H1 (cell line): ENCODE measurements at regions not wholly inside any gene's neighbourhood (a gene's known extent, or its start where the extent isn't known, plus 50 kb on each side); places are given as distances from the start of the nearest gene placed in this dataset.

ENCODE experiments used
- CTCF ChIA-PET: fragments of 300-600 bp; sonication (Branson Sonifier 250); formaldehyde crosslinking; loops from one replicate; lab custom pipeline; 2021; ENCODE audit not compliant: partially characterized antibody; lab: Charles Lee
- POLR2A ChIA-PET: fragments of 300-600 bp; sonication (Branson Sonifier 250); formaldehyde crosslinking; loops from one replicate; lab custom pipeline; 2021; ENCODE audit warnings: inconsistent platforms; ENCODE audit not compliant: partially characterized antibody; lab: Charles Lee
- DNase-seq, 2 experiments: peaks; one replicate each; pipeline versions ENCODE4 v3.0.0 to v3.0.0-alpha.2; 2010 to 2022; ENCODE audit warnings: low spot score in 2 of 2, low read depth in 1 of 2, mixed read lengths in 1 of 2
- FAIRE-seq: peaks from 2 replicates; lab custom pipeline; 2011; peaks lifted over from hg19 to GRCh38; lab: Jason Lieb, UNC
- H2AFZ ChIP-seq: 2 replicates; pipeline ENCODE4 v1.8.1; 2012; ENCODE audit warnings: low read length, inconsistent platforms
- H2AK5ac ChIP-seq: 2 replicates; pipeline ENCODE4 v1.6.1; 2013; ENCODE audit warnings: low read depth, low read length
- H2BK120ac ChIP-seq: replicated peaks from 2 replicates; pipeline ENCODE3; 2013; ENCODE audit warnings: low read depth, low read length, inconsistent platforms
- H2BK12ac ChIP-seq: 2 replicates; pipeline ENCODE4 v1.6.1; 2013; ENCODE audit warnings: low read depth, low read length
- H2BK15ac ChIP-seq: 2 replicates; pipeline ENCODE4 v1.6.1; 2013; ENCODE audit warnings: low read length
- H2BK20ac ChIP-seq: 2 replicates; pipeline ENCODE4 v1.6.1; 2013; ENCODE audit warnings: low read length
- H2BK5ac ChIP-seq: 2 replicates; pipeline ENCODE4 v1.6.1; 2013; ENCODE audit warnings: low read depth, low read length
- H3K14ac ChIP-seq: 2 replicates; pipeline ENCODE4 v1.6.1; 2013; ENCODE audit warnings: inconsistent platforms; ENCODE audit not compliant: insufficient read length
- H3K18ac ChIP-seq: 2 replicates; pipeline ENCODE4 v1.6.1; 2013; ENCODE audit warnings: low read length; ENCODE audit errors: extremely low read depth
- H3K23ac ChIP-seq: 2 replicates; pipeline ENCODE4 v1.6.1; 2013; ENCODE audit warnings: inconsistent platforms; ENCODE audit not compliant: insufficient read length
- H3K23me2 ChIP-seq: 2 replicates; pipeline ENCODE4 v1.6.1; 2013; ENCODE audit warnings: low read depth, low read length
- H3K27ac ChIP-seq: 2 replicates; pipeline ENCODE4 v1.6.1; 2011; ENCODE audit warnings: low read depth, low read length, inconsistent platforms
- H3K27me3 ChIP-seq, 4 experiments: replicated peaks in 1 of 4; 1 replicate in 1 of 4; 2 replicates in 3 of 4; pipeline versions ENCODE4 v1.6.1 to v1.8.1; 2011 to 2013; ENCODE audit warnings: low read length in 3 of 4, mild to moderate bottlenecking in 3 of 4, inconsistent platforms in 2 of 4, mixed read lengths in 2 of 4, moderate library complexity in 1 of 4; ENCODE audit not compliant: control insufficient read depth in 3 of 4, insufficient read depth in 3 of 4; ENCODE audit errors: extremely low read depth in 1 of 4
- H3K36me3 ChIP-seq, 4 experiments: 2 replicates each; pipeline versions ENCODE4 v1.6.1 to v1.8.1; 2011 to 2013; ENCODE audit warnings: mild to moderate bottlenecking in 4 of 4, low read length in 3 of 4, moderate library complexity in 2 of 4, control low read depth in 1 of 4, inconsistent platforms in 1 of 4; ENCODE audit not compliant: insufficient read depth in 4 of 4, control insufficient read depth in 2 of 4
- H3K4ac ChIP-seq: replicated peaks from 2 replicates; pipeline ENCODE3; 2013; ENCODE audit warnings: low read length, low read depth, mixed read lengths, inconsistent platforms; ENCODE audit not compliant: insufficient read length
- H3K4me1 ChIP-seq, 4 experiments: replicated peaks in 1 of 4; 1 replicate in 1 of 4; 2 replicates in 3 of 4; pipeline versions ENCODE4 v1.6.1 to v1.8.1; 2011 to 2013; ENCODE audit warnings: low read length in 3 of 4, inconsistent platforms in 2 of 4, mixed read lengths in 1 of 4; ENCODE audit not compliant: insufficient read depth in 4 of 4, control insufficient read depth in 3 of 4
- H3K4me2 ChIP-seq, 2 experiments: 2 replicates each; pipeline versions ENCODE4 v1.6.1 to v1.8.1; 2011 to 2013; ENCODE audit warnings: low read depth in 2 of 2, low read length in 2 of 2, control low read depth in 1 of 2, inconsistent platforms in 1 of 2, mild to moderate bottlenecking in 1 of 2; ENCODE audit not compliant: insufficient read depth in 1 of 2
- H3K4me3 ChIP-seq, 4 experiments: fragments of 200-600, 300-600 bp in 1 of 4; sonication (generic), shearing (Covaris generic), sonication (Bioruptor Twin) in 1 of 4; 2 replicates each; pipeline versions ENCODE4 v1.5.1 to v1.8.1; 2011 to 2016; ENCODE audit warnings: low read length in 4 of 4, low read depth in 3 of 4, control low read depth in 2 of 4, inconsistent platforms in 2 of 4, mild to moderate bottlenecking in 2 of 4, mixed read lengths in 1 of 4, moderate library complexity in 1 of 4; ENCODE audit not compliant: insufficient read depth in 2 of 4; ENCODE audit errors: extremely low read depth in 1 of 4
- H3K56ac ChIP-seq: replicated peaks from 2 replicates; pipeline ENCODE3; 2013; ENCODE audit warnings: low read depth, mild to moderate bottlenecking, mixed read lengths, low read length, inconsistent platforms; ENCODE audit not compliant: insufficient read length
- H3K79me1 ChIP-seq: 2 replicates; pipeline ENCODE4 v1.6.1; 2013; ENCODE audit warnings: low read depth, low read length, control low read depth
- H3K79me2 ChIP-seq, 2 experiments: 2 replicates each; pipeline versions ENCODE4 v1.6.1 to v1.8.1; 2012 to 2013; ENCODE audit warnings: low read length in 2 of 2, mild to moderate bottlenecking in 2 of 2, inconsistent platforms in 1 of 2; ENCODE audit not compliant: insufficient read depth in 2 of 2, control insufficient read depth in 1 of 2
- H3K9ac ChIP-seq, 4 experiments: replicated peaks in 1 of 4; 1 replicate in 1 of 4; 2 replicates in 3 of 4; pipeline versions ENCODE4 v1.6.1 to v1.8.1; 2011 to 2013; ENCODE audit warnings: low read depth in 3 of 4, low read length in 3 of 4, control low read depth in 2 of 4, mild to moderate bottlenecking in 2 of 4, moderate library complexity in 2 of 4, inconsistent platforms in 1 of 4; ENCODE audit errors: extremely low read depth in 1 of 4
- H3K9me3 ChIP-seq, 2 experiments: 2 replicates each; pipeline versions ENCODE4 v1.6.1 to v1.8.1; 2012 to 2013; ENCODE audit warnings: mild to moderate bottlenecking in 2 of 2, moderate library complexity in 2 of 2, control low read depth in 1 of 2, inconsistent platforms in 1 of 2, low read depth in 1 of 2, low read length in 1 of 2, mixed read lengths in 1 of 2; ENCODE audit not compliant: insufficient read depth in 2 of 2
- H4K20me1 ChIP-seq, 2 experiments: replicated peaks in 1 of 2; 2 replicates each; pipeline versions ENCODE3 to v1.8.1; 2011 to 2013; ENCODE audit warnings: inconsistent platforms in 2 of 2, low read length in 2 of 2, mild to moderate bottlenecking in 1 of 2; ENCODE audit not compliant: insufficient read depth in 2 of 2, control insufficient read depth in 1 of 2
- H4K5ac ChIP-seq: 2 replicates; pipeline ENCODE4 v1.6.1; 2013; ENCODE audit warnings: low read length, low read depth, mixed read lengths, inconsistent platforms; ENCODE audit not compliant: insufficient read length
- H4K8ac ChIP-seq: 2 replicates; pipeline ENCODE4 v1.8.0; 2013; ENCODE audit warnings: mild to moderate bottlenecking, moderate library complexity, low read length, inconsistent platforms; ENCODE audit not compliant: insufficient read depth; ENCODE audit errors: extremely low read depth
- H4K91ac ChIP-seq: replicated peaks from 2 replicates; pipeline ENCODE3; 2013; ENCODE audit warnings: low read length, mixed read lengths, inconsistent platforms; ENCODE audit not compliant: insufficient read length
- BRCA1 ChIP-seq: IDR thresholded peaks from 2 replicates; pipeline ENCODE4 v1.6.1; 2012; ENCODE audit warnings: low read depth, low read length, improper control_type of control experiment
- CBX8 ChIP-seq: fragments of 300-800, 300-1000 bp; sonication (generic); IDR thresholded peaks from 2 replicates; pipeline ENCODE4 v1.7.1; 2016; ENCODE audit warnings: low read depth, low read length, borderline replicate concordance
- CHD2 ChIP-seq: IDR thresholded peaks from 2 replicates; pipeline ENCODE4 v1.6.1; 2012; ENCODE audit warnings: low read length, improper control_type of control experiment
- EZH2 ChIP-seq: fragments of 200-600 bp; sonication (generic); IDR thresholded peaks from 2 replicates; pipeline ENCODE4 v1.7.1; 2012; ENCODE audit warnings: low read depth, mild to moderate bottlenecking, moderate library complexity, low read length, inconsistent platforms; ENCODE audit not compliant: severe bottlenecking
- FOSL1 ChIP-seq: IDR thresholded peaks from 2 replicates; pipeline ENCODE4 v1.6.1; 2011; ENCODE audit warnings: mild to moderate bottlenecking, low read depth, low read length, moderate library complexity; ENCODE audit not compliant: insufficient read depth
- JUN ChIP-seq: IDR thresholded peaks from 2 replicates; pipeline ENCODE4 v1.6.1; 2011; ENCODE audit warnings: low read depth, mild to moderate bottlenecking, improper control_type of control experiment, low read length
- NRF1 ChIP-seq: IDR thresholded peaks from 2 replicates; pipeline ENCODE4 v1.6.1; 2011; ENCODE audit warnings: mild to moderate bottlenecking, low read depth, low read length, improper control_type of control experiment
- RBBP5 ChIP-seq: IDR thresholded peaks from 2 replicates; pipeline ENCODE4 v1.7.1; 2012; ENCODE audit warnings: low read depth, mild to moderate bottlenecking, inconsistent platforms, low read length, moderate library complexity, borderline replicate concordance
- SAP30 ChIP-seq: fragments of 300-600 bp; sonication (generic); IDR thresholded peaks from 2 replicates; pipeline ENCODE4 v1.7.1; 2012; ENCODE audit warnings: low read length, moderate library complexity, mild to moderate bottlenecking, inconsistent platforms; ENCODE audit not compliant: insufficient read depth, insufficient replicate concordance
- SIN3A ChIP-seq, 2 experiments: IDR thresholded peaks in 1 of 2; conservative IDR thresholded peaks in 1 of 2; 2 replicates each; pipeline ENCODE4 v1.6.1; 2011 to 2012; ENCODE audit warnings: low read length in 2 of 2, improper control_type of control experiment in 1 of 2, low read depth in 1 of 2, mild to moderate bottlenecking in 1 of 2
- SIRT6 ChIP-seq: IDR thresholded peaks from one replicate; pipeline ENCODE4 v1.7.1; 2012; ENCODE audit warnings: low read length, inconsistent platforms
- SP1 ChIP-seq: IDR thresholded peaks from 2 replicates; pipeline ENCODE4 v1.6.1; 2011; ENCODE audit warnings: low read depth, low read length
- SP2 ChIP-seq: IDR thresholded peaks from 2 replicates; pipeline ENCODE4 v1.6.1; 2012; ENCODE audit warnings: mild to moderate bottlenecking, low read length, inconsistent platforms
- SP4 ChIP-seq: IDR thresholded peaks from 2 replicates; pipeline ENCODE4 v1.6.1; 2012; ENCODE audit warnings: low read length, inconsistent platforms
- SRF ChIP-seq: IDR thresholded peaks from 2 replicates; pipeline ENCODE4 v1.6.1; 2011; ENCODE audit warnings: mild to moderate bottlenecking, low read depth, low read length, moderate library complexity
- WGBS, 2 experiments: shearing (Covaris generic) in 1 of 2; methylation state at CpG; one replicate each; pipeline versions ENCODE4 v1.1.6 to v1.1.7; 2013 to 2015; ENCODE audit warnings: low lambda C conversion rate in 2 of 2, mixed read lengths in 2 of 2, inconsistent platforms in 1 of 2, low coverage in 1 of 2, missing lambda C conversion rate in 1 of 2; ENCODE audit not compliant: insufficient replicate concordance in 2 of 2, insufficient coverage in 1 of 2, insufficient read length in 1 of 2; ENCODE audit errors: extremely low coverage in 1 of 2, missing lambda C conversion rate in 1 of 2; 5-methylcytosine and 5-hydroxymethylcytosine counted together

DNA sequence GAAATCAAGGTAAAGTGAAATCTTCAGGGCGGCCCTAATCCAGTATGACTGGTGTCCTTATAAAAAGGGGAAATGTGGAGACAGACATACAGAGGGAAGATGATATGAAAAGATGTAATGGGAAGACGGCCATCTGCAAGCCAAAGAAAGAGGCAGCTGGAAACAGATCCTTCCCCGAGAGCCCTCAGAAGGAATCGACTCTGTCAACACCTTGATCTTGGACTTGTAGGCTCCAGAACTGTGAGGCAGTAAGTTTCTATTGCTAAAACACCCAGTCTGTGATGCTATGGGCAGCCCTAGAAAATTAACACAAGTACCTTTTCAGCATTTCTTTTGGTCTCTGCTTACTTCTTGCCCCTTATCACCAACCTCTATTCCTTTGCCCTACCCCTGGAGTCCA, 174.7 kb upstream of the TPM1 start:
- Histone ChIP-seq H3K4ac (no peak overlapping the region), H3K79me2 (no peaks in the 10 kb centered on the region)
- TF ChIP-seq JUN (no peak), NRF1 (no peak), CBX8 (no peak), SP2 (no peak), EZH2 (no peak), SRF (no peak), CHD2 (no peak), FOSL1 (no peak), SP1 (no peak), BRCA1 (no peak), SP4 (no peak), SIN3A (conservative IDR thresholded peaks at IDR 0.05 in 1 of 2, IDR thresholded peaks at IDR 0.05 in 1 of 2; ENCODE audit: low read depth in 1 of 2, low read length in 2 of 2) (no peak), SIRT6 (no peak), SAP30 (no peak), RBBP5 (no peak)

More for the DNA sequence above, 174.7 kb upstream of the TPM1 start:
- no peak overlapping the region for H3K4me2 ChIP-seq
- H2BK5ac ChIP-seq = no peak overlapping the region
- 0 out of 7 replicates have a peak, but pooled peaks cover 0 to 2% (median 0%) of the 10 kb centered on the region in 4 experiments for H3K4me1 ChIP-seq
- no peak overlapping the region for H2AFZ ChIP-seq
- H3K9ac ChIP-seq = no peak overlapping the region
- POLR2A ChIA-PET = interaction anchor here (1.4 kb wide), 1 partner anchor 175 kb away, joined by 5 read pairs; the partner anchor contains the start of gene TPM1
- FAIRE-seq (no peak), DNase-seq (no peak)
- H3K27ac ChIP-seq = no peak overlapping the region
- H3K56ac ChIP-seq = no peak overlapping the region
- no peak overlapping the region for H3K14ac ChIP-seq
- H4K5ac ChIP-seq = no peak overlapping the region
- no peak overlapping the region for H2BK120ac ChIP-seq
- CTCF ChIA-PET = interaction anchor here (1.1 kb wide), 1 partner anchor 9 kb away, joined by 3 read pairs; no protein-coding TSS in a partner anchor
- H3K23ac ChIP-seq = no peak overlapping the region
- no peak overlapping the region for H2AK5ac ChIP-seq
- no peaks in the 10 kb centered on the region for H3K27me3 ChIP-seq
- H3K18ac ChIP-seq = no peak overlapping the region
- 84% methylated on average over 4 of the region's 4 CpGs; no CpG with 5 or more reads in 1 of the 2 experiments for WGBS, 2 experiments
- H2BK20ac ChIP-seq = no peak overlapping the region
- H4K8ac ChIP-seq = no peak overlapping the region
- no peaks in the 10 kb centered on the region for H3K79me1 ChIP-seq
- no peaks in the 10 kb centered on the region for H3K36me3 ChIP-seq
- H2BK12ac ChIP-seq = no peak overlapping the region
- no peaks in the 10 kb centered on the region for H3K23me2 ChIP-seq
- H4K20me1 ChIP-seq = no peaks in the 10 kb centered on the region
- H4K91ac ChIP-seq = no peak overlapping the region
- no peak overlapping the region for H3K4me3 ChIP-seq
- H2BK15ac ChIP-seq = no peak overlapping the region
- H3K9me3 ChIP-seq = no peaks in the 10 kb centered on the region; a peak in 1 of 4 replicates
